ENCODE measurements at regions not wholly inside any gene's neighbourhood (a gene's known extent, or its start where the extent isn't known, plus 50 kb on each side); places are given as distances from the start of the nearest gene placed in this dataset.

DNA sequence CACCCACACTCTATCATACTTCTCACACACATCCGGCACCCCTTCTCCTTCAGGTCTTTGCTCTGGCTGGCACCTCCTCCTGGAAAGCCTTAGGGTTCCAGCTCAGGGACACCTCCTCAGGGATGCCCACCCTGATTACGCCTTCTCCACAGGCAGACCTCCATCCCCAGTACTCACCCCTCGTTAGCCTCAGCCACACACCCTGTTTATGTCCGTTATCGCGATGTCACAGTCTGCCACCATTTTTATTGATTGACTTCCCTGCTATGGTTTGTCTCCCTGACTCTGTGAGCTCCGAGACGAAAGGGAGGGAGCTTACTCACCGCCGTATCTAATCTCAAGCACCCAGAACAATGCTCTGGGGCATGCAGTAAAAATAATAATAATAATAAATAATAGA, 191.7 kb upstream of the LHX5 start:
- no peaks in the 10 kb centered on the region for H3K9me3 Mint-ChIP-seq (ENCODE audit: low read depth)
- no peak overlapping the region for H3K27ac Mint-ChIP-seq
- POLR2A ChIA-PET: interaction anchor here (0.6 kb wide), 1 partner anchor 103 kb away, joined by 3 read pairs; no protein-coding TSS in a partner anchor
- DNase-seq (no peak), ATAC-seq (no peak)
- intact Hi-C loops (cut with DNase I, micrococcal nuclease): no loop called here
- no peaks in the 10 kb centered on the region for H3K36me3 Mint-ChIP-seq (ENCODE audit: low read depth)
- no peaks in the 10 kb centered on the region for H3K4me1 Mint-ChIP-seq
- H3K4me3 Mint-ChIP-seq: no peak overlapping the region
- CTCF ChIA-PET: interaction anchor here (0.6 kb wide), 1 partner anchor 813 kb away, joined by 3 read pairs; no protein-coding TSS in a partner anchor
- H3K27me3 Mint-ChIP-seq: peaks cover 17% of the 10 kb centered on the region

DNA sequence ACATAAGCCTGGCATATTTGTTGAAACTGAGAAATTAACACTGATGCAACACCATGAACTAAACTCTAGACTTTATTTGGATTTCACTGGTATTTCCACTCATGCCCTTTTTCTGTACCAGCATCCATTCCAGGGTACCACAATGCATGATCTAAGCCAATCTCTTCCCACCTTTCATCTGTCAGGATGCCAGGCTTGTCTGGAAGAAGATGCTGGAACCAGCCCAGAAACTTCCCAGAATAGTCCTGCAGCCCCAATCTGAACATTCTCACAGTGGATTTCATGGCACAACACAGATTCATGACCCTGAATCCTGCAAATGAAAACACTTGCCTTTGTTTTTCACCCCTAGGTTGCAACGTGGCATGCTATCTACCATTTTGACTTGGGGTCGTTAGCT, 189.3 kb upstream of the LHX5 start:
- no peak overlapping the region for H3K4me3 Mint-ChIP-seq
- H3K9me3 Mint-ChIP-seq (ENCODE audit: low read depth): peaks cover 9% of the 10 kb centered on the region
- DNase-seq: no peak
- intact Hi-C loops (cut with DNase I, micrococcal nuclease): no loop called here
- H3K27ac Mint-ChIP-seq: no peak overlapping the region
- ChIA-PET POLR2A (no interaction called here), CTCF (no interaction called here)
- H3K4me1 Mint-ChIP-seq: no peaks in the 10 kb centered on the region
- no peaks in the 10 kb centered on the region for H3K36me3 Mint-ChIP-seq (ENCODE audit: low read depth)
- ATAC-seq: no peak
- H3K27me3 Mint-ChIP-seq: peaks cover 11% of the 10 kb centered on the region

DNA sequence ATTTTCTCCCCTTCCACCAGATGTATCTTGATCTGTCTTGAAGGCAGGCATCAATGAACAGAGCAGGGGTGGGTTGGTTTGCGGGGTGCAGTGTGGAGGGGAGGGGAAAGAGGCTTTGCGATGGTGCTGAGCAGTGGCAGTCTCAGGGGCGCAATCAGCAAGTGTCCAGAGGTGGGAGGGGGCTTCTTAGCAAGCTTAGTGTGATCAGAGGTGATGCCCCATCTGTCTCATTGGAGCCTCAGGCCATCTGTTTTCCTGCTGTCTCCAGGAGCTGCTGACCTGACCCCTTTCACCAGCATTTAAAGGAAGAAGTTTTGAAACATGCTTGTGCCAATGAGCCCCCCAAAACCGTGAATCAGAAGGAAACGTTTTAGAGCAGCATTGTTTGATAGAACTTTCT, 187.7 kb upstream of the LHX5 start:
- no peak overlapping the region for H3K4me3 Mint-ChIP-seq
- POLR2A ChIA-PET: no interaction called here
- H3K27me3 Mint-ChIP-seq: peaks cover 7% of the 10 kb centered on the region
- CTCF ChIA-PET: no interaction called here
- peaks cover 9% of the 10 kb centered on the region for H3K9me3 Mint-ChIP-seq (ENCODE audit: low read depth)
- ATAC-seq (no peak), DNase-seq (no peak)
- no peaks in the 10 kb centered on the region for H3K36me3 Mint-ChIP-seq (ENCODE audit: low read depth)
- no peak overlapping the region for H3K27ac Mint-ChIP-seq
- intact Hi-C loops (cut with DNase I, micrococcal nuclease): no loop called here
- H3K4me1 Mint-ChIP-seq: no peaks in the 10 kb centered on the region

DNA sequence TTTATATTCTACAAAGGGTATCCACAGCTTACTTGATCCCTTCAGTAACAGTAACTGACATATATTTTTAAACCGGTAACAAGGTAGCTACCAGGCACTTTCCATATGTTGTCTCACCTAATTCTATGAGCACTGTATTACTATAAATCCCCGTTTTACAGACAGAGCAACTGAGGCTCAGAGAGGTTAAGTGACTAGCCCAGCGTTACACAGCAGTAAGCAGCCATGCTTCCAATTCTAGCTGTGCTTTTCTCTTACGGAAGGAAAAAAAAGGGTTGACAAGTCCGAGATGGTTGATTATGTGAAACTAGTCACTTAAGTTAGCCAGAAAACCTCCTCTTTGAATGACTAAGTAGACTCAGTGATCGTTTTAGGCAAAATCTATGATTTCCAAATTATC, 187.3 kb upstream of the LHX5 start:
- POLR2A ChIA-PET: no interaction called here
- ATAC-seq (no peak), DNase-seq (no peak)
- H3K36me3 Mint-ChIP-seq (ENCODE audit: low read depth): no peaks in the 10 kb centered on the region
- H3K9me3 Mint-ChIP-seq (ENCODE audit: low read depth): peaks cover 9% of the 10 kb centered on the region
- no peak overlapping the region for H3K4me3 Mint-ChIP-seq
- CTCF ChIA-PET: no interaction called here
- H3K4me1 Mint-ChIP-seq: no peaks in the 10 kb centered on the region
- no peak overlapping the region for H3K27ac Mint-ChIP-seq
- H3K27me3 Mint-ChIP-seq: peaks cover 7% of the 10 kb centered on the region
- intact Hi-C loops (cut with DNase I, micrococcal nuclease): no loop called here

DNA sequence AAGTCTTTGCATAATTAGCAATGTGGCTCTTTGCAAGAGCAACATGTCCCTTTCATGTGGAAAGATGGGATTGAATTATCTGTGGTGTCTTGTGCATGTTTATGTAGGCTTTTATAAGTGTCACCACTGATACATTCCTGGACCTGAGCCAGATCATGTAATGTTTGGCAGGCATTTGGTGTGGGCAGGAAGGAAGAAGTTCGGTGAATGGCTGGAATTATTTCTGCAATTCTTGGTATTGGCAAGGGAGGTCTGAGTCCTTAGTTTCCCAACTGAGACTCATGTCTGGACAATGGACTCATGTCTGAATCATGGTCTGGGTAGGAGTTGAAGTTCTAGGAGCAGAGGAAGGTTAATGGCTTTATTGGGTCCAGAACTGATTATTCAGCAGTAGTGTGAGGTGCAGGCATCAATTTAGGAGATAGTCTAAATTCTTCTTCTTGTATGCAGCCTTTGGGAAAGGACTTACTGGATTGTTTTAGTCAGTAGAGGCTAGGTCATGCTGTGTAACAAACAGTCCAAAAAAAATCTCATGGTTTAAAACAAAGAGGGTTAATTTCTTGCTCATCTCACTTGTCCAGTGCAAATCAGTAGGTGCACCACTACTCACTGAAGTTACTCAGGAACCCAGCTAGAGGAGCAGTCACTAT, 186.5 kb upstream of the LHX5 start:
- ChIA-PET POLR2A (no interaction called here), CTCF (no interaction called here)
- Mint-ChIP-seq H3K4me1 (no peaks in the 10 kb centered on the region), H3K27ac (no peak overlapping the region), H3K36me3 (ENCODE audit: low read depth) (no peaks in the 10 kb centered on the region), H3K9me3 (ENCODE audit: low read depth) (peaks cover 9% of the 10 kb centered on the region), H3K4me3 (no peak overlapping the region), H3K27me3 (peaks cover 3% of the 10 kb centered on the region)
- no peak for ATAC-seq
- intact Hi-C loops (cut with DNase I, micrococcal nuclease): no loop called here
- no peak for DNase-seq

DNA sequence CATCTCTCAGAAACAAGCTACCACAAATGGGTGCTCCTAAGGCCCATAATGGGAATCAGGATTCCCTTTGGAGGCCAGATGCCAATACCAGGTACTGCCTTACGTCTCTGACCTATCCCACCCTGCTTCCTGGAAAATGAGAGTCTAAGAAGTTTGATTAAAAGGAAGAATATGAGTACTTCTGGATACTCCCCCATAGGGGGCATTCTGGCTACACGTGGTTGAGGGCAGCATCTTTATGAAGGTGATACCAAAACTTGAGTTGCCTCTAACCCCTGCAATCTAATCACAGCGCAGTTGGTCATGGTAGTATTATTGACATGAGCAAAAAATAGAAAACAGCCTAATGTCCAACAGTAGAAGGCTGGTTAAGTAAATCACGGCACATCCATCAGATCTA, 184.2 kb upstream of the LHX5 start:
- Mint-ChIP-seq H3K27ac (no peak overlapping the region), H3K4me3 (no peak overlapping the region), H3K27me3 (peaks cover 3% of the 10 kb centered on the region), H3K36me3 (ENCODE audit: low read depth) (no peaks in the 10 kb centered on the region), H3K9me3 (ENCODE audit: low read depth) (peaks cover 9% of the 10 kb centered on the region), H3K4me1 (no peaks in the 10 kb centered on the region)
- POLR2A ChIA-PET: no interaction called here
- ATAC-seq: no peak
- intact Hi-C loops (cut with DNase I, micrococcal nuclease): no loop called here
- CTCF ChIA-PET: no interaction called here
- no peak for DNase-seq

DNA sequence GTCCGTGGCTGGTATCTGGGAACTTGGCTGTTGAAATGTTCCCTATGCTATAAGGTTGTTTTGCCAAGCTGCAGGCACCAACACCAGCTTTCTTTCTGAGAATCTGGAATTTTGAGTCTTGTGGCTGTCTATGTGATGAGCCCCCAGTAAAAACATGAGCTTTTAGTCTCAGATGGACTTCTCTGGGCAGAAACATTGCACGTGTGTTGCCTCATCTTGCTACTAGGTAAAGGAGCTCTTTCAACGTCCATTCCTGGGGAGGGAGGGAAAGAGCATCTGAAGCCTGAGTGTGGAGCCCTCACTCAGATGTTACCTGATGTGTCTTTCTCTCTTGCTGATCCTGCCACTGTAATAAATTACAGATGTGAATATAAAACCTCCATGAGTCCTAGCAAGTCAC, 183.8 kb upstream of the LHX5 start:
- H3K9me3 Mint-ChIP-seq (ENCODE audit: low read depth): peaks cover 9% of the 10 kb centered on the region
- H3K27me3 Mint-ChIP-seq: peaks cover 3% of the 10 kb centered on the region
- no peak overlapping the region for H3K27ac Mint-ChIP-seq
- intact Hi-C loops (cut with DNase I, micrococcal nuclease): no loop called here
- DNase-seq (no peak), ATAC-seq (no peak)
- H3K4me3 Mint-ChIP-seq: no peak overlapping the region
- H3K4me1 Mint-ChIP-seq: no peaks in the 10 kb centered on the region
- ChIA-PET POLR2A (no interaction called here), CTCF (no interaction called here)
- no peaks in the 10 kb centered on the region for H3K36me3 Mint-ChIP-seq (ENCODE audit: low read depth)

DNA sequence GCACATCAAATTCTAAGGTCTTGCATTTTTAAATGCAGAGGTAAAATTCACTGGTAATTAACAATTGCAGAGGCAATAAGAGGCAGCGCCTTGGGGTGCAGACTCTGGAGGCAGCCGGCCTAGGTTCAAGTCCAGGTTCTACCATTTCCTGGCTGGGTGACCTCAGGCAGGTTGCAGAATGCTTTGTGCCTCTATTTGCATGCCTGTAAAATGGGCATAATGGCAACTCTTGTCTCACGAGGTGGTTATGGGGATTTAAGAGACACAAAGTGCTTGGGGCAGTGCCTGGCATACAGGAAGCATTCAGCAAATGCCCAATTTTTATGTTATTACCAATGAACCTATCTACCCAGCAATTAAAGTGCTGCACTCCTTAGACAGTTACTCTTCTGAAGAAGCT, 180.0 kb upstream of the LHX5 start:
- H3K27ac Mint-ChIP-seq: no peak overlapping the region
- peaks cover 2% of the 10 kb centered on the region for H3K9me3 Mint-ChIP-seq (ENCODE audit: low read depth)
- no peaks in the 10 kb centered on the region for H3K4me1 Mint-ChIP-seq
- POLR2A ChIA-PET: no interaction called here
- H3K36me3 Mint-ChIP-seq (ENCODE audit: low read depth): no peaks in the 10 kb centered on the region
- H3K27me3 Mint-ChIP-seq: peaks cover 20% of the 10 kb centered on the region
- no peak for DNase-seq
- CTCF ChIA-PET: no interaction called here
- intact Hi-C loops (cut with DNase I, micrococcal nuclease): no loop called here
- ATAC-seq: no peak
- H3K4me3 Mint-ChIP-seq: no peak overlapping the region

DNA sequence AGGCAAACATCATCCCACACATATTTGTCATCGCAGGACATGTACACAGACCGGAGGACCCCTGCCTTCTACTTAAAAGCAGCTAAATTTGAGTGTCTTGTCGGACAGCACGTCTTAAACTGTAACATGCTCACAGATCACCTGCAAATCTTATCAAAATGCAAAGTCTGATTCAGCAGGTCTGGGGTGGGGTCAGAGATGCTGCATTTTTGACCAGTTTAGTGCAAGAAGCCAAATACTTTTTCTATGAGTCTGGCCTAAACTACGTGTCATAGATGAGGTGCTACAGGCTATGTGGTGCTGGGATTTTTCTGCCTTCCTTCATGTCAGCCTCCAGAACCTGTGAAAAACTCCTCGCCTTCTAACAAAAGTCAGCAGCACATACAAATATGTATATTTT, 178.8 kb upstream of the LHX5 start:
- intact Hi-C loops (cut with DNase I, micrococcal nuclease): no loop called here
- ChIA-PET POLR2A (no interaction called here), CTCF (no interaction called here)
- H3K36me3 Mint-ChIP-seq (ENCODE audit: low read depth): no peaks in the 10 kb centered on the region
- H3K4me1 Mint-ChIP-seq: no peaks in the 10 kb centered on the region
- H3K4me3 Mint-ChIP-seq: no peak overlapping the region
- ATAC-seq: no peak
- H3K27me3 Mint-ChIP-seq: peaks cover 25% of the 10 kb centered on the region
- DNase-seq: no peak
- no peak overlapping the region for H3K27ac Mint-ChIP-seq
- no peaks in the 10 kb centered on the region for H3K9me3 Mint-ChIP-seq (ENCODE audit: low read depth)

DNA sequence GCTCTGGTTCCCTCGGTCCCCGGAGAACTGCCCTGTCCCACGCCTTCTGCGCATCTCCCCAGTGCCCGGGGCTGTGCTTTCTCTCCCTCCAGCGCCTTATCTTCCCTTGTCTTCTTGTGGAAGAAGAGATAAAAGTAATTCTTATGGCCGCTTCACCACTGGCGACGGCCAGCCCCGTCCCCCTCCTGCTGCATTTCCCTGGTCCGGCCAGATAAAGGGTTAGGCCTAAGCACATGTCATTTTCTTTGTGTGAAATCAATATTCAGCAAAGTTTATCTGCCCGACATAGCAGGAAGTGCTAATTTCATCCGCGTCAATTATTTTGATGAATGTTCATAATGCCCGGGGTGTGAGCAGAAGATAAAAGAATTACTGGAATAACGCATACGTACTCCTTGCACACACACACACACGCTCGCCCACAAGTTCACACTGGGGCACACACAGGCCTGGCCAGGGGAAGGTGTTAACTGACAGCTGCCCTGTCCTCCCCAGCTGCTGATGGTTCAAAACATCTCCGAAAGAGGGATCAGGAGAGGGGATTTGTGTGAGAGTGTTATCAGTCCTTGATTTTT, 177.7 kb upstream of the LHX5 start:
- ATAC-seq (no peak), DNase-seq (no peak)
- no peaks in the 10 kb centered on the region for H3K4me1 Mint-ChIP-seq
- H3K9me3 Mint-ChIP-seq (ENCODE audit: low read depth): no peaks in the 10 kb centered on the region
- no peak overlapping the region for H3K27ac Mint-ChIP-seq
- no peak overlapping the region for H3K4me3 Mint-ChIP-seq
- intact Hi-C loops (cut with DNase I, micrococcal nuclease): loop anchor here in 1 of 2 experiments (5.0 kb wide), 1 partner anchor 263 kb away; no protein-coding TSS in a partner anchor
- ChIA-PET POLR2A (no interaction called here), CTCF (no interaction called here)
- peaks cover 32% of the 10 kb centered on the region for H3K27me3 Mint-ChIP-seq
- no peaks in the 10 kb centered on the region for H3K36me3 Mint-ChIP-seq (ENCODE audit: low read depth)

DNA sequence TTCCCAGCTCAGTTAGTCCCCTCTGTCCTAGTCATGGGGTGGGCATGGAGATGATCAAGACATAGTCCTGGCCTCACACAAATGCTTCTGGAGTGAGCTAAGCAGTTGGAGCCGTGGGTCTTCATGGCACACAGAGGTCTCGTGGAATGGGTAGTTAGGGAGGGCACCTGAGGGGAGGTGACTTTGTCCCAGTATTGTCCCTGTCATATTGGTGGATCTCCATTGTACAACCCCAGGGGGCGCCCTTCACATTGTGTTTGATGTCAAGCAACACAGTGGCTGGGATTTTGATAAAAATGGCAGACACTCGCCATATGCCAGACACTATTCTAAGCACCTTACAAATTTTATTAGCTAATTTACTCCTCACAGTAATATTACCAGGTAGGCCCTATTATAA, 175.4 kb upstream of the LHX5 start:
- ChIA-PET CTCF (interaction anchor here (0.8 kb wide), 1 partner anchor 19 kb away, joined by 3 read pairs; no protein-coding TSS in a partner anchor), POLR2A (no interaction called here)
- peak; percentile 36 for DNase-seq
- intact Hi-C loops (cut with DNase I, micrococcal nuclease): loop anchor here in 1 of 2 experiments (5.0 kb wide), 1 partner anchor 265 kb away; no protein-coding TSS in a partner anchor
- Mint-ChIP-seq H3K4me3 (no peak overlapping the region), H3K4me1 (no peaks in the 10 kb centered on the region), H3K27me3 (peaks cover 41% of the 10 kb centered on the region), H3K36me3 (ENCODE audit: low read depth) (no peaks in the 10 kb centered on the region), H3K27ac (no peak overlapping the region), H3K9me3 (ENCODE audit: low read depth) (no peaks in the 10 kb centered on the region)
- no peak for ATAC-seq

DNA sequence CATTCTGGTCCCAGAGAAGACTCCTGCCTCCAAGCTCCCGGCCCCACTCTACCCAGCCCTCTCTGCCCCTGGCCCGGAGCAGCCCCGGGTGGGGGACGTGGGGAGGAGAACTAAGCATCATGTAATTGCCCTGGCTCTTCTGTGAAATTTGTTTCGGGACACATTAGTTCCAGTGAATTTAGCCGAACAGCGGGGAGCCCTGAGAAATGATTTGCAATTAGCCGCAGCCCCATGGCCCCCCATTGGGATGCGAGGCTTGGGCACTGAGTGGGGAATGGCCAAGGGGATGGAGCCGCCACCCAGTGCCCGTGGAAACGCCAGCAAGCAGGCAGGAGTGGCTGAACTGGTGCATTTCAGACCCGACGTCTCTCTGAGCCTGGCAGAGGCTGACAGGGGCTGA, 173.9 kb upstream of the LHX5 start:
- H3K27ac Mint-ChIP-seq: no peak overlapping the region
- H3K9me3 Mint-ChIP-seq (ENCODE audit: low read depth): no peaks in the 10 kb centered on the region
- intact Hi-C loops (cut with DNase I, micrococcal nuclease): loop anchor here in 1 of 2 experiments (5.0 kb wide), 1 partner anchor 267 kb away; no protein-coding TSS in a partner anchor
- peaks cover 47% of the 10 kb centered on the region for H3K27me3 Mint-ChIP-seq
- H3K36me3 Mint-ChIP-seq (ENCODE audit: low read depth): no peaks in the 10 kb centered on the region
- ChIA-PET CTCF (no interaction called here), POLR2A (no interaction called here)
- H3K4me1 Mint-ChIP-seq: no peaks in the 10 kb centered on the region
- no peak overlapping the region for H3K4me3 Mint-ChIP-seq
- ATAC-seq: no peak
- no peak for DNase-seq
